ENCODE measurements at regions not wholly inside any gene's neighbourhood (a gene's known extent, or its start where the extent isn't known, plus 50 kb on each side); places are given as distances from the start of the nearest gene placed in this dataset.

DNA sequence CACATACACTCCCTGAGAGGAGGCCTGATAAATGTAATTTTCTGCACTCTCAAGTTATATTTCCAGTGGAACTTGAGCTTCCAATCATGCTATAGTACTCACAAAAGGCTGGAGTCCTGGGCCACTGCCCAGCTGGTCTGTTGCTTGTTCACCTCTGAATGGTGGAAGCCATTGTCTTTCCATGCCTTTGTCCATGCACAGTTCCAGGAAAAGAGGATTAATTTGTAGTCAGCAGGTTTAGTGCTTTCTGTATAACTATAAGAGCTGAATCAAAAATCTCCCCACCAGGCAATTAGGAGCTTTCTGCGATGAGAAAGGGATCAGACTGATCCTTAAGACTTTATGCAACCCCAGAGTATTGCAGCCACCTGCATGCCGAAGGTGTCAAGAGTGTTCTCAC lies 195.4 kb upstream of the PGRMC2 start:
- H3K4me3 ChIP-seq (ENCODE audit: low read depth, low read length), result no peak overlapping the region
- no peak for DNase-seq (ENCODE audit: low read depth)
- TF ChIP-seq, protein P1, sequence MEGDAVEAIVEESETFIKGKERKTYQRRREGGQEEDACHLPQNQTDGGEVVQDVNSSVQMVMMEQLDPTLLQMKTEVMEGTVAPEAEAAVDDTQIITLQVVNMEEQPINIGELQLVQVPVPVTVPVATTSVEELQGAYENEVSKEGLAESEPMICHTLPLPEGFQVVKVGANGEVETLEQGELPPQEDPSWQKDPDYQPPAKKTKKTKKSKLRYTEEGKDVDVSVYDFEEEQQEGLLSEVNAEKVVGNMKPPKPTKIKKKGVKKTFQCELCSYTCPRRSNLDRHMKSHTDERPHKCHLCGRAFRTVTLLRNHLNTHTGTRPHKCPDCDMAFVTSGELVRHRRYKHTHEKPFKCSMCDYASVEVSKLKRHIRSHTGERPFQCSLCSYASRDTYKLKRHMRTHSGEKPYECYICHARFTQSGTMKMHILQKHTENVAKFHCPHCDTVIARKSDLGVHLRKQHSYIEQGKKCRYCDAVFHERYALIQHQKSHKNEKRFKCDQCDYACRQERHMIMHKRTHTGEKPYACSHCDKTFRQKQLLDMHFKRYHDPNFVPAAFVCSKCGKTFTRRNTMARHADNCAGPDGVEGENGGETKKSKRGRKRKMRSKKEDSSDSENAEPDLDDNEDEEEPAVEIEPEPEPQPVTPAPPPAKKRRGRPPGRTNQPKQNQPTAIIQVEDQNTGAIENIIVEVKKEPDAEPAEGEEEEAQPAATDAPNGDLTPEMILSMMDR (IDR thresholded peaks at IDR 0.05; ENCODE audit: insufficient read depth, low read depth, low read length), result no peak

DNA sequence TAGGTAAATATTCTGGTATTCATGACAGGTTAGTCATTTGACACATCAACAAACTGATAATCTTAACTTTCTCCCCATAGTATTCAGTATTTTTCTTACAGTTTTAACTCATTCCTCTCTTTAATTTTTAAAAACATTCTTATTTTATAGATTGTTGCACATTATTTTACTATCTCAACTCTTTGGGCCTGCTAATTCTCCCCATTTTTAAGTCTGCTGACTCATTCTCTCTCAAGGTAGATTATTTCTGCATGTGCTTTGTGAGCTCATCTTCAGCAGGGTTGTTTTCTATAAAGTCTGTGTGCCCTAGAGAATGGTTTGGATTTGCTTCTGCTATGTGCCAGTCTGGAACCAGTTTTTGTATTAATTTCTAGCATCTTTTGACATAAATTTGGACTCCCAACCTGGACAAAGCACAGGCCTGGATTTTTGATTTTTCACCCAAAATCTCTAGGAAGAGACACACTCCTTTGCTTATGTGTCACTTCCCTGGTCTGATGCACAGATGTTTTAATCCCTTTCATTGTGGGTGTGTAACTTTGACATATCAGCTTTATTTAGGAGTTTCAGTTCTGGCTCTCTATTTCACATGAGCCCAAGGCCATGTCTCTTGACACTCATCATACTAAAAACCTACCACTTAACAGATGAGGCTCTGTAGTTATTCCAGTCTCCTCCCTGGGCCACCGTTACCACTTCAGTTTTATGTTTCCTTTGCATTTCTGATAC lies 194.3 kb upstream of the PGRMC2 start:
- no peak for DNase-seq (ENCODE audit: low read depth)
- TF ChIP-seq, protein P1 (IDR thresholded peaks at IDR 0.05; ENCODE audit: insufficient read depth, low read depth, low read length), result no peak
- no peak overlapping the region for H3K4me3 ChIP-seq (ENCODE audit: low read depth, low read length)

DNA sequence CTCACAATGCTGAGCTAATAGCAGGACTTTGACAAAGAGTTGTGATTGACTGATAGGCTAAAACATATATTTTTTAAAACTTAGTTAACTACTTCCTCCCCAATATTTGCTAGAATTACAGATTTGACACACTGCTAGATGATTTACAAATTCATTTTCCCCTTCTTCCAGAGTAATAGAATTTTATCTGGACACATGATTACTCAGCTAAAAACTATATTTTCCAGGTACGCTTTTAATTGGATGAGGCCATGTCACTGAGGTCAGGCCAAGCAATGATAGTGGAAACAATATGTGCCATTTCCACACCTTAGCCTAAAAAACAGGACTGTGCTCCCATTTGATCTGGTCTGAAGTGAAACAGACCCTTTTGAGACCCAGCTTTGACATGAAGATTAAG lies 193.3 kb upstream of the PGRMC2 start:
- no peak for DNase-seq (ENCODE audit: low read depth)
- no peak overlapping the region for H3K4me3 ChIP-seq (ENCODE audit: low read depth, low read length)
- TF ChIP-seq, protein P1 (IDR thresholded peaks at IDR 0.05; ENCODE audit: insufficient read depth, low read depth, low read length), result no peak

DNA sequence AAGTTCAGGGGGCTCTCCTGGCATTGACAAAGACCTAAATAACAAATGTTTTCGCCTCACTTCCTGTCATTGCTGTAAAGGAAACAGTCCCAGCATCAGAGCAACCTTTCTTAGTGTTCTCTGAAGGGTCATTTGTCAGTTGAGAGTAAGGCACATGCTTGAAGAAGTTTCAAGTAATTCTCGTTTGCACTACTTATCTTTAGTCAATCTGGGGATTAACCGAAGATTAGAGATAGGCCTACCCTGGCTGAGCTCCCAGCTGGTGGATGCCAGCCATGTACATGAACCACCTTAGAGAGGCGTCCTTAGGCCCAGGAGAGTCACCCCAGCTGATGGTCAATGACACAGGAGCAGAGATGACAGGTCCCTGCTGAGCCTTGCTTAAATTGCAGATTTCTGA lies 189.9 kb upstream of the PGRMC2 start:
- TF ChIP-seq, protein P1 (IDR thresholded peaks at IDR 0.05; ENCODE audit: insufficient read depth, low read depth, low read length), result no peak
- no peak overlapping the region for H3K4me3 ChIP-seq (ENCODE audit: low read depth, low read length)
- DNase-seq (ENCODE audit: low read depth), result no peak

DNA sequence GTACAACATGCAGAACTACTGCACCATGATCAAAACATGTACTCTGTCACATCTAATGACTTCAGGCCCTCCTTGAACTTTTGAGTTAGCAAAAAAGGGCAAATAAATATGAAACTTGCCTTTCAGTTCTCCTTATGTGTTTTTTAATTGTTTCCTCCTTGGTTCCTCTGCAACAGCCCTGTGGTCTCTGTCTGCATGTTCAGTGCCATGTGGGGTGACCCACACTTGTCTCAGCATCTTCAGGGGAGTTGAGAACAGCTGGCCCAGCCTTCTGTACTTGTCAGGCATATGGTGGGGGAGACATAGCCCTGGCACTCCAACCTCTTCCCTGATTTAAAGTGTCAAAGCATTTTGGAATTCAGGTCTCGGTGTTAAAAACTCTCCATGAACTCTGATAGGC lies 188.0 kb upstream of the PGRMC2 start:
- H3K4me3 ChIP-seq (ENCODE audit: low read depth, low read length), result no peak overlapping the region
- TF ChIP-seq, protein P1 (IDR thresholded peaks at IDR 0.05; ENCODE audit: insufficient read depth, low read depth, low read length), result no peak
- DNase-seq (ENCODE audit: low read depth), result no peak

DNA sequence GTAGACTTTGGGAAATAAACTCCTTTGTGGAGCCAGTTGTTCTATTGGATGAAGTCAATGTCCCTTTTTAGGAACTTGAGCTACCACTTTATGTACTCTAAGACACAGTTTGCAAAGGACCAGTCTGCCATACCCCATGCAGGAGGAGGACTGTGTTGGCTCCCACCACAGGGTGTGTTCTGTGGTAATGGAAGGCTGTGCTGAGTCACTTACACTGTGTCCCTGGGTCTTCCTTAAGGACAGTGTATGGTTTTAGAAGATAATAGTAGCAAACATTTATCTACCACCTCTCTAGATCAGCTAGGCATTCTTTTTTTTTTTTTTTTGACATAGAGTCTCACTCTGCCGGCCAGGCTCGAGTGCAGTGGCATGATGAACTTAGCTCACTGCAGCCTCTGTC lies 184.0 kb upstream of the PGRMC2 start:
- no peak for DNase-seq (ENCODE audit: low read depth)
- no peak overlapping the region for H3K4me3 ChIP-seq (ENCODE audit: low read depth, low read length)
- TF ChIP-seq, protein P1 (IDR thresholded peaks at IDR 0.05; ENCODE audit: insufficient read depth, low read depth, low read length), result no peak
